NT2/D1 (cell line): ENCODE measurements at regions not wholly inside any gene's neighbourhood (a gene's known extent, or its start where the extent isn't known, plus 50 kb on each side); places are given as distances from the start of the nearest gene placed in this dataset.
"Not testable (repeated sequence)": the region's sequence is repeated elsewhere in the genome, so short reads cannot be mapped to it uniquely, and the experiment has no call there.

Source experiments
- SUZ12 ChIP-seq: IDR thresholded peaks from 2 replicates; pipeline ENCODE4 v1.6.1; 2011; ENCODE audit not compliant: insufficient read length, insufficient read depth; ENCODE audit errors: extremely low read depth
- ZNF274 ChIP-seq: IDR thresholded peaks from 2 replicates; pipeline ENCODE4 v1.6.1; 2011; ENCODE audit warnings: mild to moderate bottlenecking, low read depth, low read length

DNA sequence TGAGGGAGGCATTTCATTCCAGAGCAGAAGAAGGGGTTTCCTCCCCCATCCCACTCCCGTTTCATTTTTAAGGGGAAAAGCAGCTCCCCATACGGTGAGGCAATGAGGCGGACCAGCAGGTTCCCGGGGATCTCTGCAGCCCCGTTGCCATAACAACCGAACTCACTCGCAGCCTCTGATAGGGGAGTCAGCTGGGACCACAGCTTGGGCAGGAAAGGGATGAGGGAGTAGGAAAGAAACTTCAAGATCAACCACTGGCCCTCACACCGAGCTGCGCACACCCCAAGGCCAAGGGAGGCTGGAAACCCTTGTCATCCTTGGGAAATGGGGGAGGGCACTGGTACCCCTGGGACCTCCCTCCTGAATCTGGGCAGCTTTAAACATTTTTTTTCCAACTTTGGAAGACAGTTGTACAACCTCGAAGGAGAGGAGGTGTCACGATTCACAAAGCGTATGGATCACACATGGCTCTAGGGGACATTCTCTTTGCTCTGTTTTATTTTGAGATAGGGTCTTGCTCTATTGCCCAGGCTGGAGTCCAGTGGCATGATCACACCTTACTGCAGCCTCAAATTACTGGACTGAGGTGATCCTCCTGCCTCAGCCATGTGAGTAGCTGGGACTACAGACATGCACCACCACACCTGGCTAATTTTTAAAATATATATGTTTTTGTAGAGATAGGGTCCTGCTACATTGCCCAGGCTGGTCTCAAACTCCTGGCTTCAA is 160.6 kb downstream of the CRLF3 start:
- TF ChIP-seq ZNF274, SUZ12: not testable (repeated sequence)
